MM.1S (cell line): ENCODE measurements at regions not wholly inside any gene's neighbourhood (a gene's known extent, or its start where the extent isn't known, plus 50 kb on each side); places are given as distances from the start of the nearest gene placed in this dataset.

Experiments used
- EZH2 ChIP-seq: fragments of 300-600 bp; sonication (generic); optimal IDR thresholded peaks from 2 replicates; pipeline ENCODE3; 2017; ENCODE audit warnings: low read depth, mild to moderate bottlenecking, antibody characterized with exemption, low read length, mixed read lengths
- TF ChIP-seq, protein P1 (sequence below): fragments of 300-600 bp; sonication (generic); IDR thresholded peaks from 2 replicates; pipeline ENCODE4 v1.5.1; 2016; ENCODE audit warnings: antibody characterized with exemption, low read length, mixed read lengths

DNA sequence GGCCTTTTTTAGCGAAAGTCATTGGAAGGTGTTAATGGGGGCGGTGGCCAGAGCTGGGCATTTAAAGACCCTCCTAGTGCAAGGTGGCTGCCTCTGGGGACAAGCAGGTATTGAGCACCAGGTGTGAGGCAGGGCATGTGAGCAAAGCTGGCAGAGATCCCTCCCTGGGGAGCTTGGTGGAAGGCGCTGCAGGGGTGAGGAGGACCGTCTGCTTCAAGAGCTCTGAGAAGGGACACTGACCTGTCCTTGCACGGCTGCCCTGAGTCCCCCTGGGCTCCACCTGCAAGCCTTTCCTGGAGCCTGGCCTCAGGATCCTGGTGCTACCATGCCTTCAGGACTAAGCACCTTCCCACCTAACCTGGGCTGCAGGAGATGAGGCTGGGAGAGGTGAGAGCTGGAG lies 127.0 kb upstream of the CIBAR2 start:
- TF ChIP-seq, protein P1, sequence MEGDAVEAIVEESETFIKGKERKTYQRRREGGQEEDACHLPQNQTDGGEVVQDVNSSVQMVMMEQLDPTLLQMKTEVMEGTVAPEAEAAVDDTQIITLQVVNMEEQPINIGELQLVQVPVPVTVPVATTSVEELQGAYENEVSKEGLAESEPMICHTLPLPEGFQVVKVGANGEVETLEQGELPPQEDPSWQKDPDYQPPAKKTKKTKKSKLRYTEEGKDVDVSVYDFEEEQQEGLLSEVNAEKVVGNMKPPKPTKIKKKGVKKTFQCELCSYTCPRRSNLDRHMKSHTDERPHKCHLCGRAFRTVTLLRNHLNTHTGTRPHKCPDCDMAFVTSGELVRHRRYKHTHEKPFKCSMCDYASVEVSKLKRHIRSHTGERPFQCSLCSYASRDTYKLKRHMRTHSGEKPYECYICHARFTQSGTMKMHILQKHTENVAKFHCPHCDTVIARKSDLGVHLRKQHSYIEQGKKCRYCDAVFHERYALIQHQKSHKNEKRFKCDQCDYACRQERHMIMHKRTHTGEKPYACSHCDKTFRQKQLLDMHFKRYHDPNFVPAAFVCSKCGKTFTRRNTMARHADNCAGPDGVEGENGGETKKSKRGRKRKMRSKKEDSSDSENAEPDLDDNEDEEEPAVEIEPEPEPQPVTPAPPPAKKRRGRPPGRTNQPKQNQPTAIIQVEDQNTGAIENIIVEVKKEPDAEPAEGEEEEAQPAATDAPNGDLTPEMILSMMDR, result no peak
- TF ChIP-seq EZH2, result no peak
